Body of pancreas (tissue), 4 donors: ENCODE measurements at regions not wholly inside any gene's neighbourhood (a gene's known extent, or its start where the extent isn't known, plus 50 kb on each side); places are given as distances from the start of the nearest gene placed in this dataset.

Experiments
- CTCF ChIP-seq, 7 experiments: fragments of 450-650 bp in 4 of 7; fragments of 200-600 bp in 3 of 7; sonication (generic) in 3 of 7; IDR thresholded peaks; one replicate each; pipeline ENCODE4 v1.5.1; 2016 to 2019; ENCODE audit warnings: antibody characterized with exemption in 7 of 7
- POLR2A ChIP-seq, 3 donors: fragments of 450-650 bp; IDR thresholded peaks; one replicate each; pipeline ENCODE4 v1.6.1; 2016; ENCODE audit warnings: antibody characterized with exemption in 3 of 3, mild to moderate bottlenecking in 2 of 3

GRCh38 chr11:31940371-31941037, 129.4 kb upstream of the PAX6 start:
- no peak for TF ChIP-seq POLR2A (IDR thresholded peaks at IDR 0.05)
- no peak for TF ChIP-seq CTCF (IDR thresholded peaks at IDR 0.05)
